Motor neuron (in vitro differentiated cells): ENCODE measurements at regions not wholly inside any gene's neighbourhood (a gene's known extent, or its start where the extent isn't known, plus 50 kb on each side); places are given as distances from the start of the nearest gene placed in this dataset.

Source experiments
- ATAC-seq, 8 experiments: fragments of 200-7000 bp; cut with Tn5 transposase; replicated peaks in 6 of 8; 2 replicates each; pipeline ENCODE4 v1.8.0; 2021; ENCODE audit warnings: mild to moderate bottlenecking in 8 of 8, moderate library complexity in 8 of 8
- H3K27ac ChIP-seq, 2 donors: fragments of 250-450 bp; sonication (Bioruptor Pico); 2 replicates each; pipeline ENCODE4 v1.9.0; 2021; ENCODE audit warnings: antibody characterized with exemption in 2 of 2, mild to moderate bottlenecking in 2 of 2, moderate library complexity in 1 of 2
- H3K4me1 ChIP-seq, 2 donors: fragments of 250-450 bp; sonication (Bioruptor Pico); replicated peaks in 1 of 2; 2 replicates each; pipeline ENCODE4 v1.6.1; 2021; ENCODE audit warnings: antibody characterized with exemption in 2 of 2, mild to moderate bottlenecking in 2 of 2, moderate library complexity in 1 of 2
- H3K4me3 ChIP-seq, 5 donors: fragments of 250-450 bp; sonication (Bioruptor Pico); 2 replicates each; pipeline ENCODE4 v1.9.0; 2021; ENCODE audit warnings: antibody characterized with exemption in 5 of 5, mild to moderate bottlenecking in 5 of 5, moderate library complexity in 4 of 5
- WGBS, 10 experiments: fragments of 450-650 bp; shearing (Covaris generic); methylation state at CpG; one replicate each; pipeline ENCODE4 v1.0.0; 2022; 5-methylcytosine and 5-hydroxymethylcytosine counted together
- in situ Hi-C, 9 experiments: fragments of 400-800 bp; cut with MboI; loops; one replicate each; pipeline ENCODE4 v1.15.0; 2021; ENCODE audit warnings: low sequenced_read_pairs in 9 of 9, low pct_unique_long_range_greater_than_20kb in 2 of 9; ENCODE audit not compliant: unreplicated experiment in 9 of 9

DNA sequence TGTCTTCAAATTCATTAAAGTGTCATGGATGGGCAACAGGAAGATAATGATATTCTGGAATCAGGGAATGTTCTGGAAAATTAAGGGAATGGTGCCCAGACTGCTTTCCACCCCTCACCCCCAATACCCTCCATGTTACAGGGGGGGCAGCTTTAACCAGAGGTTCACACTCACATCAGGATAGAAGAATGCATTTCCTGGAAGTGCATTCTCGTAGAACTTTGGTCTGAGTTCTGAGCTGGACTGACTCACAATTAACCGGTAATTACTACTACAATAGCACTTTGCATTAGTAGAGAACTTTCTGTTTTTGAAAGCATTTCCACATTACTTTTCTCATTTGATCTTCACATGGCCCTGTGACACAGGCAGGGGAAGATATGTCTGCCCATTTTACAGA is 52.5 kb upstream of the SHISA3 start:
- WGBS, 10 experiments, result 50 to 100% (median 100%) methylated on average over 1 to 2 of the region's 2 CpGs; no CpG with 5 or more reads in 5 of the 10 experiments
- in situ Hi-C loops, result no loop called here
- H3K27ac ChIP-seq, result no peak overlapping the region
- ATAC-seq, result no peak
- no peak overlapping the region for H3K4me3 ChIP-seq
- H3K4me1 ChIP-seq, result no peaks in the 10 kb centered on the region

DNA sequence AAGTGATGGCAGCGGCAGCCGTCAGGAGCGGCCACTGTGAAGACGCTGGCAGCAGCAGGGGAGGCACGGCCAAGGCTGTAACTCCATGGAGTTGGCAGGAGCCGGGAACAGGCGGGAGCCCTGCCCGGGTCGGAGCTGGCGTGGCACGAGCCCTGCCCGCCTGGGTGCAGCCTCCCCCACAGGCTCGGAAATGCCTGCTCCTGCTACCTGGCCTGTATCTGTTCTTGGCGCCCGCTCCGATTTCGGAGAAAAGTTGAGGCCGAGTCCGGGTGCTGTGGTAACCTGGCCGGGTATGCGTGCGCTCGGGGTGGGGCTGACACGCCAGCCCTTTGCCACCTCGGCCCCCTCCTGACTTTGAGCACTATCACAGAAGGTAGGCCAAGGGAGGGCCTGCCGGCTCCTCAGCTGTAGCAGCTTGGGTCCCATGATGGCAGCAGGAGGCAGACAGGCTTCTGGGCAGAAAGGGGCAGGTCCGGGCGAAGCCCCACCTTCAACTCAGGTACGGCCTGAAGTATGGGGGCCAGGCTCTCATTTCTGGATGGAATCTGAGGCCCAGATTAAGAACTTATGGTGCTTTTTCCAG is 51.2 kb upstream of the SHISA3 start:
- WGBS, 10 experiments, result 17 to 100% (median 94%) methylated on average over 1 to 13 of the region's 29 CpGs; no CpG with 5 or more reads in 2 of the 10 experiments
- Histone ChIP-seq H3K4me3 (no peak overlapping the region), H3K4me1 (no peaks in the 10 kb centered on the region), H3K27ac (no peak overlapping the region)
- no peak for ATAC-seq
- in situ Hi-C loops, result no loop called here

DNA sequence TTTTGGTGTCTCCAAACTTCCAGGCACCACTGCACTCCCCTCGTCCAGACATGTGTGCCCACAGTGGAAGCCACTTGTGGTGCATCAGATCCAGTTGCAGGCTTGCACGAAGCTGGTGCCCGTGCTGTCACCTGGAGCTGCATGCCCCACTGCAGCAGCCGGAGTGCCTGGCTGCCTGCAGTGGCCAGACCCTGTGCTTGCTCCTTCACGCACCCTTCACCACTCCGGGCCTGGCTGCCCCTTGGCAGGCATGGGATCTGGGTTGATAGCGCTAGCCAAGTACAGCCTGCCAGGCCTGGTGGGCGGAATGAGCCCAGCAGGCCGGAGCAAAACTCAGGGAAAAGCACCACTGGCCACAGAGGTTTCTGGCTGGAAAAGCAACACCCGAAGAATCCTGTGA is 50.2 kb upstream of the SHISA3 start:
- in situ Hi-C loops, result no loop called here

More for the DNA sequence above, 50.2 kb upstream of the SHISA3 start:
- no peak overlapping the region for H3K4me3 ChIP-seq
- no peaks in the 10 kb centered on the region for H3K4me1 ChIP-seq
- WGBS, 10 experiments, result 64 to 100% (median 93%) methylated on average over 1 to 5 of the region's 10 CpGs; no CpG with 5 or more reads in 4 of the 10 experiments
- ATAC-seq, result no peak
- no peak overlapping the region for H3K27ac ChIP-seq
